ENCODE measurements at regions not wholly inside any gene's neighbourhood (a gene's known extent, or its start where the extent isn't known, plus 50 kb on each side); places are given as distances from the start of the nearest gene placed in this dataset.

DNA sequence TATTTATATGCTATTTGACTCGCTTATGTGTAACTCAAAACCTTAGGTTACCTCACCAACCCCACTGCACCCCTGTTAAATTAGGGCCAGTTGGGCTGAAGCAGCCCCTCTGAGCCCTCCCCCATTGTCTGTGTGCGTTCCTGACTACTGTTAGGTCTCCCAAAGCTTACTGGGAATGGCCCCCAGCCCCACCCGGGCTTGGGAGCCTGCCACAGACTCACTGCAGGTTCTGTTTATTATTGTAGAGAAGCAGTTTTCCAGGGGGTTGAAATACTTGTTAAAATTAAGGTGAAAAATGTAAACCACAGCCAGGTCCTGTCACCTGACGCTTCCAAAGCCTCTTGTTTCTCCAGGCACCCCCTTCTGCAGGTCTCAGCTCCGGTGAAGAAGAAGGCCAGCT lies 151.7 kb downstream of the FOXL1 start:
- intact Hi-C loops (cut with DNase I), result no loop called here
- Histone ChIP-seq H3K27ac (no peak overlapping the region), H3K4me1 (no peaks in the 10 kb centered on the region), H3K36me3 (ENCODE audit: insufficient read depth in 1 of 2, low read depth in 1 of 2) (no peaks in the 10 kb centered on the region), H3K9me3 (no peaks in the 10 kb centered on the region), H3K27me3 (ENCODE audit: insufficient read depth in 3 of 3, low read length in 2 of 3) (peaks cover 0 to 31% (median 0%) of the 10 kb centered on the region in 3 donors), H3K4me3 (no peak overlapping the region)
- WGBS, 3 donors, result 42 to 47% (median 45%) methylated on average over 5 of the region's 5 CpGs
- TF ChIP-seq, protein P1, sequence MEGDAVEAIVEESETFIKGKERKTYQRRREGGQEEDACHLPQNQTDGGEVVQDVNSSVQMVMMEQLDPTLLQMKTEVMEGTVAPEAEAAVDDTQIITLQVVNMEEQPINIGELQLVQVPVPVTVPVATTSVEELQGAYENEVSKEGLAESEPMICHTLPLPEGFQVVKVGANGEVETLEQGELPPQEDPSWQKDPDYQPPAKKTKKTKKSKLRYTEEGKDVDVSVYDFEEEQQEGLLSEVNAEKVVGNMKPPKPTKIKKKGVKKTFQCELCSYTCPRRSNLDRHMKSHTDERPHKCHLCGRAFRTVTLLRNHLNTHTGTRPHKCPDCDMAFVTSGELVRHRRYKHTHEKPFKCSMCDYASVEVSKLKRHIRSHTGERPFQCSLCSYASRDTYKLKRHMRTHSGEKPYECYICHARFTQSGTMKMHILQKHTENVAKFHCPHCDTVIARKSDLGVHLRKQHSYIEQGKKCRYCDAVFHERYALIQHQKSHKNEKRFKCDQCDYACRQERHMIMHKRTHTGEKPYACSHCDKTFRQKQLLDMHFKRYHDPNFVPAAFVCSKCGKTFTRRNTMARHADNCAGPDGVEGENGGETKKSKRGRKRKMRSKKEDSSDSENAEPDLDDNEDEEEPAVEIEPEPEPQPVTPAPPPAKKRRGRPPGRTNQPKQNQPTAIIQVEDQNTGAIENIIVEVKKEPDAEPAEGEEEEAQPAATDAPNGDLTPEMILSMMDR (IDR thresholded peaks at IDR 0.05), result no peak
- DNase-seq (peak in 1 of 2 donors; percentile 9), ATAC-seq (no peak)

DNA sequence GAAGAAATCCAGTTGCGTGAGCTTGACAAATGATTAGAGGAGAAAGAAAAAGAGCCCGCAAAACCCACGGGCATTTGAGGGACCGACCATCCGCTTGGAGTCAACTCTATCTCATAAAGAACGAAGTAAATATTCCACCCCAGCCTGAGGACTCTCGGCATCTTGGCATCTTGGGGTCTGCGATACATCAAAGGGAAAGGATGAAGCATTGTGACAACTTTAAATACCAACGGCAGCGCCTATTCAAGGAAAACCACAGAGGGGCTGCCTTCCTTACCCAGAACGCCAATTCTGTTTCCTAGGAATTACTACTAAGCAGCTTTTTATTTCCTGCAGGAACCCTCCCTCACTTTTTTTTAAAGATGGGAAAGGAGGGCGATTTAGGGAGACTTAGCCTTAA lies 152.2 kb downstream of the FOXL1 start:
- WGBS, 3 donors, result 61 to 64% (median 61%) methylated on average over 12 of the region's 12 CpGs
- H3K27ac ChIP-seq, result no peak overlapping the region
- ATAC-seq, result no peak
- H3K27me3 ChIP-seq (ENCODE audit: insufficient read depth in 3 of 3, low read length in 2 of 3), result peaks cover 0 to 32% (median 0%) of the 10 kb centered on the region in 3 donors
- no peak overlapping the region for H3K4me3 ChIP-seq
- intact Hi-C loops (cut with DNase I), result no loop called here
- no peaks in the 10 kb centered on the region for H3K4me1 ChIP-seq
- TF ChIP-seq, protein P1 (IDR thresholded peaks at IDR 0.05), result no peak
- H3K36me3 ChIP-seq (ENCODE audit: insufficient read depth in 1 of 2, low read depth in 1 of 2), result no peaks in the 10 kb centered on the region
- H3K9me3 ChIP-seq, result no peaks in the 10 kb centered on the region
- DNase-seq, result peak in 1 of 2 donors; percentile 1

DNA sequence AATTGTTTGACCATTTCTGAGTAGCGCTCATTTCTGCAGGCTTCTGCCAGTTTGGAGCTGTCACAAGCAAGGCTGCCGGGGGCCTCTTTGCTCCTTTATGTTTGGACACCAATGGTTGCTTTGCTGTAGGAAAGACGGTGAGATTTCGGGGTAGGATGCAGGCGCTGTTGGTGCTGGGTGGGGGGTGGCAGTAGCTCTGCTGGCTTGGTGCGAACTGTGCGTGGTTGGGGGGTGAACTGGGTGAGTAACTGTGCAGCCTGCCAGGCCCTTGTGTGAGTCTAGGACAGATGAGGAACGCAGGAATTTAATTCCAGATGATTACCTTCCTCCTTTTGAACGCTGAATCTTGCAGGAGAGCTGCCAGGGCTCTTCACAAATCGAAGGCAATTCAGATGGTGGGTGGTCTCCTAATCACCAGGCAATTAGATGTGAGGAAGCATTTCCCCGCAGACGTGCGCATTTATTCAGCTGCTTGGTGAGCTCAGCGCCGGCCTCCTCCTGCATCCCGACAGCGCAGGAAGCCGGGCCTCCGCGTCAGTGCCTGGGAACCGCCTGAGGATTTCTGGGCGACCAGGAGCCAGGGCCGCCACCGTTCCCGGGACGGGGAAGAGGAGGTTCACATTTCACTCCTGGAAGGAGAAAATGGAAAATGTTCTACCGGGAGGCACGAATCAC lies 154.4 kb downstream of the FOXL1 start:
- no peak overlapping the region for H3K27ac ChIP-seq
- TF ChIP-seq, protein P1 (IDR thresholded peaks at IDR 0.05), result no peak
- no peak overlapping the region for H3K4me3 ChIP-seq
- peaks cover 0 to 27% (median 0%) of the 10 kb centered on the region in 3 donors for H3K27me3 ChIP-seq (ENCODE audit: insufficient read depth in 3 of 3, low read length in 2 of 3)
- DNase-seq (peak in 1 of 2 donors; percentile 16), ATAC-seq (peak in 2 of 4 donors; percentile 59)
- H3K4me1 ChIP-seq, result no peaks in the 10 kb centered on the region
- no peaks in the 10 kb centered on the region for H3K9me3 ChIP-seq
- intact Hi-C loops (cut with DNase I), result no loop called here
- no peaks in the 10 kb centered on the region for H3K36me3 ChIP-seq (ENCODE audit: insufficient read depth in 1 of 2, low read depth in 1 of 2)
- WGBS, 3 donors, result 13 to 21% (median 18%) methylated on average over 28 of the region's 28 CpGs

DNA sequence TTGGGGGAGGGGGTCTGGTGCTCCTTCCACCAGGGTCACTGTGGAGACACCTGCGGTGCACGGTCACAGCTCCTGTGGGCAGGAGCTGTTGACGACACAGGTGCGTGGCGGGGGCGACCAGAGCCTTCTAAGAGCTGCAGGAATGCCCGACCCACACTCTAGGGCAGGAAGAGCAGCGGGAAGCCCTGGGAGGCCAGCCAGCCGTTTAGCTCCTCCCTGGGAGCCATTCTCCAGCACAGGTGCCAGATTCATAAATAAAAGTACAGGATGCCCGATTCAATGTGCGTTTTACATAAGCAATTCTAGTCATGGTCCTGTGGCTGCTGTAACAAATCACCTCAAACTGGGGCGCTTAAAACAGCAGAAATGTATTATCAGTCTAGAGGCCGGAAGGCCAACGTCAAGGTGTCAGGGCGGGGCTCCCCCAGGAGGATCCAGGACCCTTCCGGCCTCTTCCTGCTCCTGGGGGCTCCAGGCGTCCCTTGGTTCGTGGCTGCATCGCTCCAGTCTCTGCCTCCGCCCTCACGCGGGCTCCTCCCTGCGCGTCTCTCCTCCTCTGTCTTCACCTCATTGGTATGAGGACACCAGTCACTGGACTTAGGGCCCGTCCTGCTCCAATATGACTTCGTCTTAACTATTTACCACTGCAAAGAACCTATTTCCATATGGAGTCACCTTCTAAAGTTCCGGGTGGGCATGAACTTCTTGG lies 155.4 kb downstream of the FOXL1 start:
- peak in 1 of 2 donors; percentile 17 for DNase-seq
- H3K27ac ChIP-seq, result no peak overlapping the region
- no peak overlapping the region for H3K4me3 ChIP-seq
- H3K4me1 ChIP-seq, result no peaks in the 10 kb centered on the region
- H3K27me3 ChIP-seq (ENCODE audit: insufficient read depth in 3 of 3, low read length in 2 of 3), result peaks cover 0 to 27% (median 0%) of the 10 kb centered on the region in 3 donors
- intact Hi-C loops (cut with DNase I), result no loop called here
- whole genome bisulfite sequencing, 3 donors, result 35 to 43% (median 40%) methylated on average over 27 of the region's 27 CpGs
- TF ChIP-seq, protein P1 (IDR thresholded peaks at IDR 0.05), result no peak
- no peaks in the 10 kb centered on the region for H3K9me3 ChIP-seq
- no peaks in the 10 kb centered on the region for H3K36me3 ChIP-seq (ENCODE audit: insufficient read depth in 1 of 2, low read depth in 1 of 2)
- peak in 2 of 4 donors; percentile 46 to 65 for ATAC-seq

Measured in psoas muscle (tissue), 7 donors.